ENCODE measurements at regions not wholly inside any gene's neighbourhood (a gene's known extent, or its start where the extent isn't known, plus 50 kb on each side); places are given as distances from the start of the nearest gene placed in this dataset.

DNA sequence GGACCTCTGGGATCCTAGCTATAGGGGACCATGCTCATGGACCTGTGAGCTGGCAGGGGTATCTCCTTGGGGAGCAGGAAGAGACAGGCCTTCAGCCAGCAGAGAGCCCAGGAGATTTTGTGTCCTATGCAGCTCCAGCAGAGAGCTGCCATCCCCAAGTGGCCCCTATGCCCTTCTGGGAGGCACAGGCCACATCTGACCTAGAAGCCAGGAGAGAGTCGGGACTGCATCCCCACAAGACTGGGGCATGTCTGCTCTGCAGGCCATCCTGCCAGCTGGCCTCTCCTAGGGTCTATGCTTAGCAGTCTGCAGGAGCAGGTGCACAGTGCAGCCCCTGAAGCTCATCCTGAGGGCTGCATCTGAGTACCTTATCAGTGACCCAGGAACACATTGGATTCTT, 279.5 kb downstream of the KIF2B start (continued):
- no peak for TF ChIP-seq TAF1 (IDR thresholded peaks at IDR 0.05; ENCODE audit: low read depth, low read length)

GRCh38 chr17:54111576-54111975, 288.8 kb downstream of the KIF2B start:
- FAIRE-seq = no peak
- CTCF ChIA-PET (ENCODE audit: partially characterized antibody) = no interaction called here
- Histone ChIP-seq H2BK5ac (ENCODE audit: low read depth, low read length) (no peak overlapping the region), H4K20me1 (replicated peaks in 1 of 2; ENCODE audit: control insufficient read depth in 1 of 2, insufficient read depth in 2 of 2, low read length in 2 of 2) (no peaks in the 10 kb centered on the region), H3K23me2 (ENCODE audit: low read depth, low read length) (no peaks in the 10 kb centered on the region), H2BK120ac (replicated peaks; ENCODE audit: low read depth, low read length) (no peak overlapping the region), H3K4me2 (ENCODE audit: insufficient read depth in 1 of 2, low read depth in 2 of 2, low read length in 2 of 2) (no peak overlapping the region), H3K4ac (replicated peaks; ENCODE audit: insufficient read length, low read depth, low read length) (no peak overlapping the region), H3K36me3 (ENCODE audit: control insufficient read depth in 2 of 4, insufficient read depth in 4 of 4, low read length in 3 of 4) (no peaks in the 10 kb centered on the region), H4K5ac (ENCODE audit: insufficient read length, low read depth, low read length) (no peak overlapping the region), H2BK12ac (ENCODE audit: low read depth, low read length) (no peak overlapping the region), H3K9ac (replicated peaks in 1 of 4; ENCODE audit: extremely low read depth in 1 of 4, low read depth in 3 of 4, low read length in 3 of 4) (no peak overlapping the region), H3K4me1 (replicated peaks in 1 of 4; ENCODE audit: control insufficient read depth in 3 of 4, insufficient read depth in 4 of 4, low read length in 3 of 4) (no peaks in the 10 kb centered on the region), H3K18ac (ENCODE audit: extremely low read depth, low read length) (no peak overlapping the region), H3K56ac (replicated peaks; ENCODE audit: insufficient read length, low read depth, low read length) (no peak overlapping the region), H3K27me3 (replicated peaks in 1 of 4; ENCODE audit: control insufficient read depth in 3 of 4, extremely low read depth in 1 of 4, insufficient read depth in 3 of 4, low read length in 3 of 4) (no peaks in the 10 kb centered on the region), H3K79me1 (ENCODE audit: low read depth, low read length) (no peaks in the 10 kb centered on the region), H3K23ac (ENCODE audit: insufficient read length) (no peak overlapping the region), H4K91ac (replicated peaks; ENCODE audit: insufficient read length, low read length) (no peak overlapping the region), H3K27ac (ENCODE audit: low read depth, low read length) (no peak overlapping the region), H2AFZ (ENCODE audit: low read length) (no peak overlapping the region), H3K79me2 (ENCODE audit: control insufficient read depth in 1 of 2, insufficient read depth in 2 of 2, low read length in 2 of 2) (no peaks in the 10 kb centered on the region), H2BK15ac (ENCODE audit: low read length) (no peak overlapping the region), H2BK20ac (ENCODE audit: low read length) (no peak overlapping the region), H3K4me3 (ENCODE audit: extremely low read depth in 1 of 4, insufficient read depth in 2 of 4, low read depth in 3 of 4, low read length in 4 of 4) (no peak overlapping the region), H2AK5ac (ENCODE audit: low read depth, low read length) (no peak overlapping the region), H3K14ac (ENCODE audit: insufficient read length) (no peak overlapping the region), H4K8ac (ENCODE audit: extremely low read depth, insufficient read depth, low read length) (no peak overlapping the region), H3K9me3 (ENCODE audit: insufficient read depth in 2 of 2, low read depth in 1 of 2, low read length in 1 of 2) (no peaks in the 10 kb centered on the region)
- WGBS, 2 experiments (ENCODE audit: extremely low coverage in 1 of 2, insufficient coverage in 1 of 2, insufficient read length in 1 of 2, insufficient replicate concordance in 2 of 2, low coverage in 1 of 2, low lambda C conversion rate in 2 of 2, missing lambda C conversion rate in 1 of 2) = 90% methylated on average over 1 of the region's 1 CpG; no CpG with 5 or more reads in 1 of the 2 experiments
- POLR2A ChIA-PET (ENCODE audit: partially characterized antibody) = no interaction called here
- no peak for TF ChIP-seq CEBPB (IDR thresholded peaks at IDR 0.05; ENCODE audit: low read depth, low read length)
- TF ChIP-seq MAFK (IDR thresholded peaks at IDR 0.05; ENCODE audit: low read depth, low read length) = no peak
- no peak for TF ChIP-seq KDM4A (IDR thresholded peaks at IDR 0.05; ENCODE audit: low read depth, low read length, severe bottlenecking)
- TF ChIP-seq EGR1 (IDR thresholded peaks at IDR 0.05; ENCODE audit: borderline replicate concordance, low read depth, low read length) = no peak
- no peak for DNase-seq (ENCODE audit: low read depth in 1 of 2, low spot score in 2 of 2)
